ENCODE measurements at regions not wholly inside any gene's neighbourhood (a gene's known extent, or its start where the extent isn't known, plus 50 kb on each side); places are given as distances from the start of the nearest gene placed in this dataset.

- intact Hi-C loops (cut with DNase I): no loop called here
- Histone ChIP-seq H3K4me1 (no peaks in the 10 kb centered on the region), H3K4me3 (no peak overlapping the region), H3K27ac (replicated peaks in 1 of 4) (no peak overlapping the region), H3K36me3 (no peaks in the 10 kb centered on the region), H3K9me3 (peaks cover 0 to 19% (median 1%) of the 10 kb centered on the region in 4 donors), H3K27me3 (no peaks in the 10 kb centered on the region)
- 57% methylated on average over 4 of the region's 6 CpGs for WGBS
- TF ChIP-seq EP300 (IDR thresholded peaks at IDR 0.05) (no peak), CTCF (IDR thresholded peaks at IDR 0.05) (no peak), POLR2A (IDR thresholded peaks at IDR 0.05; ENCODE audit: low read depth) (no peak), POLR2AphosphoS5 (IDR thresholded peaks at IDR 0.05) (no peak)
- DNase-seq (ENCODE audit: extremely low spot score): no peak
Observed at GRCh38 chr12:46908936-46909635, 83.3 kb upstream of the SLC38A4 start.

GRCh38 chr12:46910830-46911229 is 85.0 kb upstream of the SLC38A4 start:
- H3K36me3 ChIP-seq: no peaks in the 10 kb centered on the region
- TF ChIP-seq POLR2A (IDR thresholded peaks at IDR 0.05; ENCODE audit: low read depth) (no peak), CTCF (IDR thresholded peaks at IDR 0.05) (no peak), EP300 (IDR thresholded peaks at IDR 0.05) (no peak), POLR2AphosphoS5 (IDR thresholded peaks at IDR 0.05) (no peak)
- H3K9me3 ChIP-seq: peaks cover 0 to 19% (median 1%) of the 10 kb centered on the region in 4 donors
- intact Hi-C loops (cut with DNase I): no loop called here
- H3K27ac ChIP-seq (replicated peaks in 1 of 4): no peak overlapping the region
- WGBS: 97% methylated on average over 1 of the region's 1 CpG
- DNase-seq (ENCODE audit: extremely low spot score): no peak
- no peaks in the 10 kb centered on the region for H3K4me1 ChIP-seq
- H3K4me3 ChIP-seq: no peak overlapping the region
- no peaks in the 10 kb centered on the region for H3K27me3 ChIP-seq

GRCh38 chr12:46914336-46914735 is 88.5 kb upstream of the SLC38A4 start:
- DNase-seq (ENCODE audit: extremely low spot score): no peak
- Histone ChIP-seq H3K27ac (replicated peaks in 1 of 4) (no peak overlapping the region), H3K4me1 (no peaks in the 10 kb centered on the region), H3K9me3 (peaks cover 0 to 12% (median 1%) of the 10 kb centered on the region in 4 donors), H3K4me3 (no peak overlapping the region), H3K27me3 (no peaks in the 10 kb centered on the region), H3K36me3 (no peaks in the 10 kb centered on the region)
- 82% methylated on average over 5 of the region's 5 CpGs for WGBS
- intact Hi-C loops (cut with DNase I): no loop called here
- TF ChIP-seq POLR2A (IDR thresholded peaks at IDR 0.05; ENCODE audit: low read depth): no peak
- TF ChIP-seq CTCF (IDR thresholded peaks at IDR 0.05): no peak
- TF ChIP-seq POLR2AphosphoS5 (IDR thresholded peaks at IDR 0.05): no peak
- TF ChIP-seq EP300 (IDR thresholded peaks at IDR 0.05): no peak

- WGBS: 26% methylated on average over 2 of the region's 2 CpGs
- TF ChIP-seq POLR2AphosphoS5 (IDR thresholded peaks at IDR 0.05) (peak in 1 of 2 donors; percentile 49), CTCF (IDR thresholded peaks at IDR 0.05) (no peak), POLR2A (IDR thresholded peaks at IDR 0.05; ENCODE audit: low read depth) (no peak), EP300 (IDR thresholded peaks at IDR 0.05) (no peak)
- H3K27ac ChIP-seq (replicated peaks in 1 of 4): no peak overlapping the region
- H3K4me1 ChIP-seq: no peaks in the 10 kb centered on the region
- H3K36me3 ChIP-seq: no peaks in the 10 kb centered on the region
- intact Hi-C loops (cut with DNase I): loop anchor here (1.0 kb wide), 1 partner anchor 19 kb away; no protein-coding TSS in a partner anchor
- H3K4me3 ChIP-seq: no peak overlapping the region
- H3K9me3 ChIP-seq: peaks cover 0 to 9% (median 1%) of the 10 kb centered on the region in 4 donors
- no peaks in the 10 kb centered on the region for H3K27me3 ChIP-seq
- no peak for DNase-seq (ENCODE audit: extremely low spot score)
Observed at GRCh38 chr12:46915082-46915481, 89.3 kb upstream of the SLC38A4 start.

All from esophagus muscularis mucosa (tissue), 4 donors.